GM18873 (cell line): ENCODE measurements at regions not wholly inside any gene's neighbourhood (a gene's known extent, or its start where the extent isn't known, plus 50 kb on each side); places are given as distances from the start of the nearest gene placed in this dataset.

Experiments used
- ATAC-seq: cut with Tn5 transposase; IDR thresholded peaks from one replicate; pipeline ENCODE4 v1.9.1; 2021; ENCODE audit warnings: mild to moderate bottlenecking, moderate library complexity, moderate number of reproducible peaks; ENCODE audit not compliant: unreplicated experiment, low FRiP score

DNA sequence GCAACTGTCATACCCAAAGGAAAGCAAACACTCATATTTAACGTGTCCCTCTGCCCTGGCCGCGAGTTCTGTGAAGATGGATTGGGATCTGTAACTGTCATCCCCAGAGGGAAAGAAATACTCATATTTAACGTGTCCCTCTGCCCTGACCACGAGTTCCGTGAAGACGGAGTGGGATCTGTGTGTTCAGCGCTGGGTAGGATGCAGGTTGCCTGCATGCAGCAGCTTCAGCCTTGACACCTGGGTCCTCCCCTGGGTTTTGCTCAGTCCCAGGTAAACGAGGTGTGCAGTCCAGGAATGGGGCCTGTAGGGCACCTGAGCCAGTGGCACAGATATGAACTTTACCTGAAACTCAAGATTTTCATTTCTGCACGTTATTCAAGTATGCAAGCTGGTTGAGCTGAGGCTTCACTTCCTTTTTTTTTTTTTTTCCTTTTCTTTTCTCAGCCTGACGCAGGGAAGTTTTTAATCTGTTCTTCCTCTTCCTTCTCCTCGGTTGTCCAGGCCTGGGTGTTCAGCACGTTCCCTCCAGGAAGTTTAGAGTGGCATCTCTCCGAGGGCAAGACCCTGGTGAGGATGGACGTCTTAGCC, 159.0 kb upstream of the SHH start:
- no peak for ATAC-seq

- ATAC-seq = no peak
Measured at GRCh38 chr7:155969192-155969929, 157.1 kb upstream of the SHH start.

DNA sequence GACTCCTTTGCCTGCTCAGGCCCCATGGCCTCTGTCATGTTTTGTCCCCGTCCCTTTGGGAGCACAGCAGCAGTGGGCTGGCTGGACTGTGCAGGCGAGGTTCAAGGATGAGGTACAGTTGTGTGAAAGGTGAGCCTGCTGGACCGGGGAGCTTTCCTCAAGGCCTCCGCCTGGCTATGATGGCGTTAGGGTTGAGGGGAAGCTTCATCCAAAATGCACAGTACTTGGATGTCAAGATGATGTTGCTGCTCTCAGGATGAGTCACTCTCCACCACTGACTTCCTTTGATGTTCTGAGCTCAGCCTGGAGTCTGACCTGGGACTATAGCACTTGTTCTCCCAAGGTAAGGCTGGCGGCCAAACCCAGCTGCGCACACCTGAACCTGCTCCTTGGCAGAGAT, 152.7 kb upstream of the SHH start:
- ATAC-seq = no peak

- no peak for ATAC-seq
Measured at GRCh38 chr7:155964543-155964942, 152.3 kb upstream of the SHH start.

DNA sequence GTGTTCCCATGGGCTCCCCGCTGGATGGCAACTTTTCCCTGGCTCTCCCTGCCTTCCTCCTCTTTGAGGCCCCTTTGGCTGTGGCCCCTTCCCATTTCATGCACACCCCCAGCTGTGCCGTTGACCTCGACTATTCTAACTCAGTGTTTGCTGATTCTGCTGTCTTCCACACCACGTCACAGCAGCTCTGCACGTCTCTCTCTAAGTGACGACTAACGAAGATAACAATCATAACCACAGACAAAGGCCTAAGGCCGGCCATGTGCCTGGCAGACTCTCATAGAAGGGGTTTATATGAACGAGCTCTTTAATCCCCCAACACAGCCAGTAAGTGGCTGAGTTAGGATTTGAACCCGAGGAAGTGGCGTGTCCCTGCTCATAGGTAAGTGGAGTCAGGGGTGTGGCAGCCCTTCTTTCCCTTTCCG, 151.5 kb upstream of the SHH start:
- ATAC-seq = no peak

- ATAC-seq = no peak
Measured at GRCh38 chr7:155963356-155963755, 151.1 kb upstream of the SHH start.

GRCh38 chr7:155962968-155963300, 150.7 kb upstream of the SHH start:
- ATAC-seq = no peak

DNA sequence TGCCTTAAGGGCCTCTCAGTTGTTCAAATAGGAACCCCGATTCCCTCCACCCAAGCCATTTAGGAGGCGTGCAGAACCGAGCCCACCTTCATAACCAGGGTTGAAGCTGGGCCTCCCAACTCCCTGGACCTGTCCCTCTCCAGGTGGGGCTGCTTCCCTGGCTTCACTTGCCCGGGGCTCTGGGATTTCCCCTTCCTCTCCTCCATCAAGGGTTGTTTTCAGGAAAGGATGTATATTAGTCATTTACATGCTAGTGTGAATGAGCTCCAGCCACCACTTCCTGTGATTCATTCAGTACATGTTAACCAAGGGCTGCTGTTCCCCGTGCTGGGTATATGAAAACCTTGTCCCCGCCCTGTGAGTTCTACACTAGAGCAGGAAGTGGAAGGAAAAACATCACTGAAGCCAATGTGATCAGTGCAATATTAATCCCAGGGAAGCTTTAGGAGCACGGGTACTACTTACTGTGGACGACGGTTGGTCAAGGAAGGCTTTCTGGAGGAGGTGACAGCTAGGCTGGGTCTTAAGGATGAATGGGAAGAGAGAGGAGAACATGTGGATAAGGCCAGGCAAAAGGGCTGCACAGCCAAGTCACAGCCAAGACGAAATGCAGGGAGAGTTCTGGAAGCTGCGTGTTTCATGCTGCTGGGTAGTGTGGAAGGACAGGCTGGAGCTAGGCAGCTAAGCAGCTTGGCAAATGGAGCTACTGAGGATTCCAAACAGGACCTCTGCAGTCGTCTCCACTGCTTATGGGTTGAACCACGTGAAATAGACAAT, 150.1 kb upstream of the SHH start:
- ATAC-seq = no peak

DNA sequence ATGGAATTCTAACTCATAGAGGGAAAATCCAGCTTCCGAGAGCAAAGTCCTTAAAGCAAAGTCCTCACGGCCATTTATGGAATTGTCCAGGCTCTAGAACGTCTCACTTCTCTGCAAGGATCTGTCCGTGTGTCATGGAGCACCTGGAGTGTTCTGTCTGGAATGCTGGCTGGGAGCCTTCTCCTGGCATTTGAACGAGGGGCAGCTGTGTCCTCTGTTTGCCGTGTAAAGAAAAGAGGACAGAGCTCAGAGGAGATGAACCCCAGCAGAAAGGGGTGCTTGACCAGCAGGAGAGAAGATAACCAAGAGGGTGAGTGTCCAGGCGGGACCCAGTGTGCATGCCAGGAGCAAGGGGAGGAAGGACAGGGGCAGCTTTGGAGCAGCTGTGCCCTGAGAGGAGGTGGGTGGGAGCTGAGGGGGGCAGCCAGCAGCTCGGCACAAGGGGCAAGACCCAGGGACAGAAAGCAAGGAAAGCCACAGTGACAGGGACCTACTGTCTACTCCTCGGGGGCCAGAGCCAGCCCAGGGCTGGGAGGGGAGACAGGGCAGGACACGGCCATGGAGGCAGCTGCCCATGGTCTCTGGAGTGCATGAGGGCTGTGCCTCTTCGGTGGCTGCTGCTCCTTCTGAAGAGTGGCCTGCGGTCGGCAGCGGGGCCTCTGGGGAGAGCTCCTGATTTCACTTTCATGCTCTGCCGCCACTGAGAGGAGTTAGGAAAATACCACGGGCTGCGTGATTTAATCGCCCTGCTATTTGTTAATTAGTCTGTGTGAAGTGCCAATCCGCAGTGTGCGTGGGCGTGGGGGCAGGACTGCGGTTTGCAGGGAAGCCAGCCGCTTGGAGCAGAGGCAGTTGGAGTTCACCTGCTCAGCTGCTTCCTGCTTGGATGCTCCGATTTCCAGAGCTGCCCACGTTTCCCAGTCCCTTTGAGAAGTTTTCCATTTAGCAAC, 149.3 kb upstream of the SHH start:
- ATAC-seq = no peak

- no peak for ATAC-seq
Measured at GRCh38 chr7:155959894-155960293, 147.6 kb upstream of the SHH start.

- ATAC-seq = no peak
Measured at GRCh38 chr7:155956977-155957376, 144.7 kb upstream of the SHH start.

GRCh38 chr7:155955367-155955635, 143.0 kb upstream of the SHH start:
- ATAC-seq = no peak

- no peak for ATAC-seq
Measured at GRCh38 chr7:155954550-155955366, 142.5 kb upstream of the SHH start.

GRCh38 chr7:155953781-155954549, 141.7 kb upstream of the SHH start:
- no peak for ATAC-seq

GRCh38 chr7:155953501-155953778, 141.2 kb upstream of the SHH start:
- no peak for ATAC-seq

- no peak for ATAC-seq
Measured at GRCh38 chr7:155951554-155952158, 139.4 kb upstream of the SHH start.

GRCh38 chr7:155950898-155951553, 138.8 kb upstream of the SHH start:
- ATAC-seq = no peak

DNA sequence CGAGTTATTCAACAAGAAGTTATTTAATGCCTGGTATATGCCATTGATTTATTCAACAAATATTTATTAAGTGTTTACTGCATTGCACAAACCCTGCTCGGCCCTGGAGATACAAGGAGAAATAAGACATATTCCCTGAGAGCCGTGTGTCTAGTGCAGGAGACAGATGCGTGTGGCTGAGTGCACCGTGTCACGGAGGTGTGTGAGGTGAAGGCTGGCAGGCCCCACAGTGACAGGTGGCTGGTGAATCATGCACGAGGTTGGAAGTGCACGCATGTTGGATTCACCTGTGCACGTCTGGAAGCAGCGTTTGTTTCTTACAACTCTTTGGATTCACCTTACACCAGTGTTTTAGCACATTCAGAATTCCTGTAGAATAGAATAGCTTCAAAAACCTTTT, 136.6 kb upstream of the SHH start:
- no peak for ATAC-seq

DNA sequence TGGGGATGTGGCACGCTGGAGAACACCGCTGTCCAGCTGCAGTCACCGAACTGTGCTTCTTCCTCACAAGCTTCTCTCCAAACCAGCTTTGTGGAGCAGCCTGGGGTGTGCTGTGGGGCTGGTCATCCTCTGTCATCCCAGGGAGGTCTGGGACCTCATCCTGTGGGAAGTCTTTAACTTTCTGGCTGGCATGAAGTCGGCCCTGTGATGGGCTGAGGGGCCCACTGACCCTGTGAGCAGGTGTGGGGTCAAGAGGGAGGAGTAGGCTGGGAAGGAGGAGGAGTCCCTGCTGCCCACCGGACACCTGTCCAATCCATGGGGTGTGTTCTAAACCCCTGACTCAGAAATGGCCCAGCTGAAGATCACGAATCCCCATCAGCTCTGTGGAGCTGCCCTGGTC, 136.2 kb upstream of the SHH start:
- no peak for ATAC-seq
